Right lobe of liver (tissue), 6 donors: ENCODE measurements at regions not wholly inside any gene's neighbourhood (a gene's known extent, or its start where the extent isn't known, plus 50 kb on each side); places are given as distances from the start of the nearest gene placed in this dataset.

ENCODE experiments used
- ATAC-seq, 4 donors: fragments of 200-7000 bp; cut with Tn5 transposase; one replicate each; pipeline ENCODE4 v1.9.1; 2020; ENCODE audit warnings: mild to moderate bottlenecking in 4 of 4, moderate library complexity in 4 of 4
- DNase-seq, 3 donors: peaks; one replicate each; pipeline ENCODE4 v3.0.0-alpha.2; 2020
- H3K27ac ChIP-seq, 3 donors: fragments of 200-600 bp; one replicate each; pipeline ENCODE4 v1.8.0; 2022
- H3K27me3 ChIP-seq, 2 donors: fragments of 200-600 bp; one replicate each; pipeline ENCODE4 v1.8.0; 2022
- H3K36me3 ChIP-seq, 4 donors: fragments of 200-600 bp; sonication (generic) in 1 of 4; one replicate each; pipeline versions ENCODE4 v1.5.1 to v1.8.0; 2017 to 2022; ENCODE audit warnings: control low read depth in 1 of 4
- H3K4me1 ChIP-seq, 4 donors: fragments of 200-600 bp; sonication (generic) in 1 of 4; one replicate each; pipeline versions ENCODE4 v1.5.1 to v1.8.0; 2017 to 2022; ENCODE audit warnings: control low read depth in 1 of 4
- H3K4me3 ChIP-seq, 3 donors: fragments of 200-600 bp; one replicate each; pipeline ENCODE4 v1.8.0; 2022
- H3K9me3 ChIP-seq, 4 donors: fragments of 200-600 bp; sonication (generic) in 1 of 4; one replicate each; pipeline versions ENCODE4 v1.5.1 to v1.8.0; 2017 to 2022; ENCODE audit warnings: control low read depth in 1 of 4
- POLR2A ChIP-seq: fragments of 450-650 bp; IDR thresholded peaks from one replicate; pipeline ENCODE4 v1.6.1; 2017; ENCODE audit warnings: antibody characterized with exemption, mild to moderate bottlenecking
- WGBS: methylation state at CpG from one replicate; pipeline ENCODE4 v1.1.6; 2018; ENCODE audit warnings: low coverage, low lambda C conversion rate; ENCODE audit not compliant: insufficient coverage; ENCODE audit errors: missing lambda C conversion rate; 5-methylcytosine and 5-hydroxymethylcytosine counted together
- intact Hi-C, 2 donors: fragments of 100-400 bp; cut with DNase I; formaldehyde crosslinking; loops; one replicate each; pipeline versions ENCODE4 v1.11.2 to v1.14.1; 2022
- TF ChIP-seq, protein P1 (sequence below), 4 donors: fragments of 200-600 bp in 3 of 4; fragments of 450-650 bp in 1 of 4; IDR thresholded peaks; one replicate each; pipeline versions ENCODE4 v1.5.1 to v1.8.0; 2016 to 2022; ENCODE audit warnings: antibody characterized with exemption in 4 of 4, mild to moderate bottlenecking in 2 of 4
- donor health status: DM: no; HTN: yes; CAD: no.
- donor health status: DM: no; HTN: no; CAD: no.
- donor health status: DM: no; HTN: no; CAD: no.
- donor health status: DM: no; HTN: yes; CAD: no.
- donor health status: DM: no; HTN: yes; CAD: no.

DNA sequence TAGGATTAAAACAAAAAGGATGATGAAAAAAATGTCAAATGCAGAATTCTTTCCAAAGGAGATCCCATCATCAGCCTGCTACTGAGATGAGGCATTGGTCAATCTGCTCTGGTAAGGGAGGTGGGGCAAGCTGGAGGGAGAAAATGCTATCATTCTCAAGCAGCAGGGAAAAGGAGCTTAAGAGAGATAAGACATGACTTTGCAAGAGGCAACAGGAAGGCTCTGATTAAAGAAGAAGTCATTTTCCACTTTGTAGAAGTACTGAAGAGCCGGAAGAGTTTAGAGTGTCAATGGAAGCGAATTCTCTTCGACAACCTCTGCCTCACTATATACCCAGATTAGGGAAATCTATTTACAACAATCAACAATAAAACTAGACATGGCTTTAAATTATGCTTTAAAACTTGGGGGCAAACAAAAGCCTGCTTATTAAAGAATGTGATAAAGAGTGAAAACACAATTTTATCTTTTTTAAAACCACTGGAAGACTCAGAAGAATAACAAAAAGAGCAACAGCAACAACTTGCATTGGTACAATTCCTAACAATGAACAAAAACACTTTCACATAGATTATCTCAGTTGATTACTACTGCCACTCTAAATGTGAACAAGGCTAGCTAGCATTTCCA is 81.8 kb upstream of the NANOGP8 start:
- 67% methylated on average over 3 of the region's 3 CpGs for WGBS

DNA sequence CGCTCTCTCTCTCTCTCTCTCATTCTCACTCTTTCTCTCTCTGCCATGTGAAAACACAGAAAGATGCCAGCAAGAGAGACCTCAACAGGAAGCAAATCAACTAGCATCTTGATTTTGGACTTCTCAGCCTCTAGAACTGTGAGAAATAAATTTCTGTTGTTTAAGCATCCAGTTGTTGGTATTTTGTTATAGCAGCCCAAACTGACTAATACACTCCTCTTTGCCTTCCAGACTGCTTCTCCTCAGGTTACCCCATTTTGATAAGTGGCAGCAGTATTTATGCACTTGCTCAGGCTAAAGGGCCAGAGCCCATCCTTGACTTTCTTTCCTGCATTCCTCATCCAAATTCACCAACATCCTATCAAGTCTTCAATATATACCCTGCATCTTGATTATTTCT is 76.6 kb upstream of the NANOGP8 start:
- no peaks in the 10 kb centered on the region for H3K9me3 ChIP-seq
- no peaks in the 10 kb centered on the region for H3K36me3 ChIP-seq
- TF ChIP-seq, protein P1, sequence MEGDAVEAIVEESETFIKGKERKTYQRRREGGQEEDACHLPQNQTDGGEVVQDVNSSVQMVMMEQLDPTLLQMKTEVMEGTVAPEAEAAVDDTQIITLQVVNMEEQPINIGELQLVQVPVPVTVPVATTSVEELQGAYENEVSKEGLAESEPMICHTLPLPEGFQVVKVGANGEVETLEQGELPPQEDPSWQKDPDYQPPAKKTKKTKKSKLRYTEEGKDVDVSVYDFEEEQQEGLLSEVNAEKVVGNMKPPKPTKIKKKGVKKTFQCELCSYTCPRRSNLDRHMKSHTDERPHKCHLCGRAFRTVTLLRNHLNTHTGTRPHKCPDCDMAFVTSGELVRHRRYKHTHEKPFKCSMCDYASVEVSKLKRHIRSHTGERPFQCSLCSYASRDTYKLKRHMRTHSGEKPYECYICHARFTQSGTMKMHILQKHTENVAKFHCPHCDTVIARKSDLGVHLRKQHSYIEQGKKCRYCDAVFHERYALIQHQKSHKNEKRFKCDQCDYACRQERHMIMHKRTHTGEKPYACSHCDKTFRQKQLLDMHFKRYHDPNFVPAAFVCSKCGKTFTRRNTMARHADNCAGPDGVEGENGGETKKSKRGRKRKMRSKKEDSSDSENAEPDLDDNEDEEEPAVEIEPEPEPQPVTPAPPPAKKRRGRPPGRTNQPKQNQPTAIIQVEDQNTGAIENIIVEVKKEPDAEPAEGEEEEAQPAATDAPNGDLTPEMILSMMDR (IDR thresholded peaks at IDR 0.05): no peak
- ATAC-seq (no peak), DNase-seq (no peak)
- H3K27me3 ChIP-seq: no peaks in the 10 kb centered on the region
- no peaks in the 10 kb centered on the region for H3K4me1 ChIP-seq
- 100% methylated on average over 1 of the region's 1 CpG for WGBS
- intact Hi-C loops: no loop called here
- H3K27ac ChIP-seq: no peak overlapping the region
- no peak overlapping the region for H3K4me3 ChIP-seq

More for the DNA sequence above, 81.8 kb upstream of the NANOGP8 start:
- H3K4me1 ChIP-seq: no peaks in the 10 kb centered on the region
- no peaks in the 10 kb centered on the region for H3K27me3 ChIP-seq
- no peak for ATAC-seq
- H3K36me3 ChIP-seq: no peaks in the 10 kb centered on the region
- no peak for DNase-seq
- H3K4me3 ChIP-seq: no peak overlapping the region
- no peak overlapping the region for H3K27ac ChIP-seq
- intact Hi-C loops: no loop called here
- H3K9me3 ChIP-seq: no peaks in the 10 kb centered on the region
- TF ChIP-seq, protein P1 (IDR thresholded peaks at IDR 0.05): no peak
- TF ChIP-seq POLR2A: no peak

DNA sequence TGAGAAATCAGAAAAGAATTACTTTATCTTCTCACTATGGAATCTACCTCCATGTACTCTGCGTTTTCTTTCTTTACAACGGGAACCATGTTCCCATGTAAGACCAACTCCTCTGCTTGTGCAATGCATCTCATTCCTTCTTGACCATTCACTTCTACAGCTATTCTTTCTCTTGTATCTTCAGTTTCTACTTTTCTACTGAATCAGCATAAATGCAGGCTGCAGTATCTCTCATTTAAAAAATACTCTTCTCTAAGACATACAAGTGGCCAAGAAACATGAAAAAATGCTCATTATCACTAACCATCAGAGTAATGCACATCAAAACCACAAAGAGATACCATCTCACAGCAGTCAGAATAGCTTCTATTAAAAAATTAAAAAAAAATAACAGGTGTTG is 74.1 kb upstream of the NANOGP8 start:
- Histone ChIP-seq H3K9me3 (no peaks in the 10 kb centered on the region), H3K4me3 (no peak overlapping the region), H3K36me3 (no peaks in the 10 kb centered on the region), H3K27me3 (no peaks in the 10 kb centered on the region), H3K27ac (no peak overlapping the region), H3K4me1 (no peaks in the 10 kb centered on the region)
- WGBS: 91% methylated on average over 2 of the region's 2 CpGs
- ATAC-seq (no peak), DNase-seq (no peak)
- intact Hi-C loops: no loop called here
- TF ChIP-seq POLR2A: no peak
- TF ChIP-seq, protein P1 (IDR thresholded peaks at IDR 0.05): no peak

DNA sequence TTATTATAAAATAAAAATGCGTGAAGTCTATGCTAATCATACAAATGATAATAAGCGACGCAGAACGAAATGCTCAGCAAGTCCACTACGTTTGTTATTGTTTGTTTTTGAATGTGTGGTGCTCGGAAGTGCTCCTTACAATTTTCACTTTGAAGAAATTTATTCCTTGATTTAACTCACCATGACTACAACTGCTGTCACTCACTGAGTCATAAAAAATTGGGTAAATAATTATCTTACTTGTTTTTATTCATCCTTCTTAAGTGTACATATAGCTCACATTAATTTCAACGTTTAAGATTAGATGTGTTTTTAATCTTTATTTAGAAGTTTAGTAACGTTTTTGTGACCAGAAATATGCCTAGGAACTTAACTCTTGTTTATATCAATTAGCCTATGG is 66.7 kb upstream of the NANOGP8 start:
- no peak overlapping the region for H3K4me3 ChIP-seq
- H3K27me3 ChIP-seq: no peaks in the 10 kb centered on the region
- no peak for DNase-seq
- 85% methylated on average over 8 of the region's 8 CpGs for WGBS
- H3K36me3 ChIP-seq: no peaks in the 10 kb centered on the region
- no peak overlapping the region for H3K27ac ChIP-seq
- TF ChIP-seq, protein P1 (IDR thresholded peaks at IDR 0.05): no peak
- no peak for TF ChIP-seq POLR2A
- H3K4me1 ChIP-seq: no peaks in the 10 kb centered on the region
- intact Hi-C loops: no loop called here
- no peaks in the 10 kb centered on the region for H3K9me3 ChIP-seq
- no peak for ATAC-seq

DNA sequence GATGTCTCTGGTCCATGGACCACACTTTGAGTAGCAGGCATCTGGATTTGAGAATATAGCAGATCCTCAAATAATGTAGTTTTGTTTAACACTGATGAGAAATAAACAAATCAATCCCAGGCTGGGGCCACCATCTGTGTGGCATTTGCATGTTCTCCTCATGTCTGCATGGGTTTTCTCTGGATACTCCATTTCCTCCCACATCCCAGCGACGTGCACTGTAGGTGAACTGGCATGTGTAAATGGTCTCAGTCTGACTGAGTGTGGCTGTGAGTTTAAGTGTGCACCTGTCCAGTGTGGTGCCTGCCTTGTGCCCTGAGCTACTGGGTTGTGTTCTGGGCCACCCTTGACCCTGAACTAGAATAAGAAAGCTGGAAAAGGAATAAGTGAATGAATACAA is 66.3 kb upstream of the NANOGP8 start:
- Histone ChIP-seq H3K4me3 (no peak overlapping the region), H3K27me3 (no peaks in the 10 kb centered on the region), H3K4me1 (no peaks in the 10 kb centered on the region), H3K36me3 (no peaks in the 10 kb centered on the region), H3K9me3 (no peaks in the 10 kb centered on the region), H3K27ac (no peak overlapping the region)
- WGBS: no CpG with 5 or more reads among the region's 2 CpGs
- DNase-seq (no peak), ATAC-seq (no peak)
- intact Hi-C loops: no loop called here
- TF ChIP-seq, protein P1 (IDR thresholded peaks at IDR 0.05): no peak
- no peak for TF ChIP-seq POLR2A
